Progenitor cell of endocrine pancreas (in vitro differentiated cells): ENCODE measurements at regions not wholly inside any gene's neighbourhood (a gene's known extent, or its start where the extent isn't known, plus 50 kb on each side); places are given as distances from the start of the nearest gene placed in this dataset.

Experiments
- DNase-seq: peaks from one replicate; pipeline ENCODE4 v3.0.0; 2021; ENCODE audit warnings: low spot score; ENCODE audit not compliant: unreplicated experiment
- H3K27ac Mint-ChIP-seq: 2 replicates; pipeline ENCODE4 v1.8.0; 2021; ENCODE audit warnings: mild to moderate bottlenecking, moderate library complexity, mixed read lengths
- H3K27me3 Mint-ChIP-seq: 2 replicates; pipeline ENCODE4 v1.8.0; 2021; ENCODE audit warnings: mixed read lengths
- H3K36me3 Mint-ChIP-seq: 2 replicates; pipeline ENCODE4 v1.8.0; 2022; ENCODE audit warnings: mixed read lengths; ENCODE audit not compliant: insufficient read depth
- H3K4me1 Mint-ChIP-seq: 2 replicates; pipeline ENCODE4 v1.8.0; 2021; ENCODE audit warnings: low read depth, mixed read lengths
- H3K4me3 Mint-ChIP-seq: 2 replicates; pipeline ENCODE4 v1.8.0; 2021; ENCODE audit warnings: low read depth, mild to moderate bottlenecking, moderate library complexity, mixed read lengths
- H3K9me3 Mint-ChIP-seq: 2 replicates; pipeline ENCODE4 v1.8.0; 2021; ENCODE audit warnings: low read depth, mixed read lengths
- TF ChIP-seq, protein P1 (sequence below): fragments of 200-600 bp; sonication (generic); IDR thresholded peaks from one replicate; pipeline ENCODE4 v1.5.0; 2021; ENCODE audit warnings: antibody characterized with exemption, mild to moderate bottlenecking; ENCODE audit not compliant: unreplicated experiment

DNA sequence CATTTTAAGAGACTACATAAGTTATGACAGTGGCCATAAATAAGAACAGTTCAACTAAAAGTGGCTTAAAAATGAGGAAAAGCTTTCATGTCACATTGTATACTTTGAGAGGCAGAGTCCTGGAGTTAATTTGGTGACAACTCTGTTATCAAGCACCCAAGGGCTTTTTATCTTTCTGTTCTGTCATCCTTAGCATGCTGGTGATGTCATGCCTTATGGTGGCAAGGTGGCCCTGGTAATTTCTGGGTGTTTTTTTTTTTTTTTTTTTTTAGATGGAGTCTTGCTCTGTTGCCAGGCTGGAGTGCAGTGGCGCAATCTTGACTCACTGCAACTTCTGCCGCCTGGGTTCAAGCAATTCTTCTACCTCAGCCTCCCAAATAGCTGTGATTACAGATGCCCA lies 158.8 kb downstream of the AASDHPPT start:
- Mint-ChIP-seq H3K36me3 (peaks cover 4% of the 10 kb centered on the region), H3K27ac (no peak overlapping the region), H3K4me3 (no peak overlapping the region), H3K27me3 (no peaks in the 10 kb centered on the region), H3K4me1 (peaks cover 9% of the 10 kb centered on the region), H3K9me3 (peaks cover 16% of the 10 kb centered on the region)
- TF ChIP-seq, protein P1, sequence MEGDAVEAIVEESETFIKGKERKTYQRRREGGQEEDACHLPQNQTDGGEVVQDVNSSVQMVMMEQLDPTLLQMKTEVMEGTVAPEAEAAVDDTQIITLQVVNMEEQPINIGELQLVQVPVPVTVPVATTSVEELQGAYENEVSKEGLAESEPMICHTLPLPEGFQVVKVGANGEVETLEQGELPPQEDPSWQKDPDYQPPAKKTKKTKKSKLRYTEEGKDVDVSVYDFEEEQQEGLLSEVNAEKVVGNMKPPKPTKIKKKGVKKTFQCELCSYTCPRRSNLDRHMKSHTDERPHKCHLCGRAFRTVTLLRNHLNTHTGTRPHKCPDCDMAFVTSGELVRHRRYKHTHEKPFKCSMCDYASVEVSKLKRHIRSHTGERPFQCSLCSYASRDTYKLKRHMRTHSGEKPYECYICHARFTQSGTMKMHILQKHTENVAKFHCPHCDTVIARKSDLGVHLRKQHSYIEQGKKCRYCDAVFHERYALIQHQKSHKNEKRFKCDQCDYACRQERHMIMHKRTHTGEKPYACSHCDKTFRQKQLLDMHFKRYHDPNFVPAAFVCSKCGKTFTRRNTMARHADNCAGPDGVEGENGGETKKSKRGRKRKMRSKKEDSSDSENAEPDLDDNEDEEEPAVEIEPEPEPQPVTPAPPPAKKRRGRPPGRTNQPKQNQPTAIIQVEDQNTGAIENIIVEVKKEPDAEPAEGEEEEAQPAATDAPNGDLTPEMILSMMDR = no peak
- no peak for DNase-seq

DNA sequence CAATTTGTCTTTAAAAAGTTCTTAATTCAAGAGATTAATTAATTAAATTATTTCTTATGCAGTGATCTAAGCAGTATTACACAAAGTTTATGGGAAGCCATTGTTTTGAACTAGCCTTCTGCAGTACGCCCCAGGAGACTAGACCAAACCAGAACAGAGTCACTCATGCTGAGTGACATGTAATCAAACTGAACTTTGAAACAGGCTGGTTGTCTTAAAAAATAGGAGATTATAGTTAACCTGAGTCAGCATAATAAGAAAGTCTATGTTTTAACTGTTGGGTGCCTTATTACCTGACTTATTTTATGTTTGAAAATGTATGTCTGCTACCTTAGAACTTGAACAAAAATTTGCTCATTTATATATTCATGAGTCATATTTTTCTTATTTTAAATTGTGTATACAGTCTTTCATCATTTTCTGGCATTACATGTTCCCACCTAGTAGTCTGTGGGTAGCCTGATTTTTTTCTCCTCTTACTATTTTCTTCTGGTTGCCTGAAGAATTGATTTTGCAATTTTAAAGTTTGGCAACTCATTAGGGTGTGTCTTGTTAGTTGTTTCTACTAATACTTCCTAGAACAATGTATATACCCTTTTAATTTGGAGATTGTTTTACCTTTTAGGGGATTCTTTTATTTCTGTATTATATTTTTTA lies 161.4 kb downstream of the AASDHPPT start:
- no peak for DNase-seq
- H3K27me3 Mint-ChIP-seq = no peaks in the 10 kb centered on the region
- peaks cover 7% of the 10 kb centered on the region for H3K9me3 Mint-ChIP-seq
- H3K4me1 Mint-ChIP-seq = peaks cover 9% of the 10 kb centered on the region
- TF ChIP-seq, protein P1 = no peak
- H3K27ac Mint-ChIP-seq = no peak overlapping the region
- peaks cover under 1% of the 10 kb centered on the region for H3K36me3 Mint-ChIP-seq
- H3K4me3 Mint-ChIP-seq = no peak overlapping the region

DNA sequence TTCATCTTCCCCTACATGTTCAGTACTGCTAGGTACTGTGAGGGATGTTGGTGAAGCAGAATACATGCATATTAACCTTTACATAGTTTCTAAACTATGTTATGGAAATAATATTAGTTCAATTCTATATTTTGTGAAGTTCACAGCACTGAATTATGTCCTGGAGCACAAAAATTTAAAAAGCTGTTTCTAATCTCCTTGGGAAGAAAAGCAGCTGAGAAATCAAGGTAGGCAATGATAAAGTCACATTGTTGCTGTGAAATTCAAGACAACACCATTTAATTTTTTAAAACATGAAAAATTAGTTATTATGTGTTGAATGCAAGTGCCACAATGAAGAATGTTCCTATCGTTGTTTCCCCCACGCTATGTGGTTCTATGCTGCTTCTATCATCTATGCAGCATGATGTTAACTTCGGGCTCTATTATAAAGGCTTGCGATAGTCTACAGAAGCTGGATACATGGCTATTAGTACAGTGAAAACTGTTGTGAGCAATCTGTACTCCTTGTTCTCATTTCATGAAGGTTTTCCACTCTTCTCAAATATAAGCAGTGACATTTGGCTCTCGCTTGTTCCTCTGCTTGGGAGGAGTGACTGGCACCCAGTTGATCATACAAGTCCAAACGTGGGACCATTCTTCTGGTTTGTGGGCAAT lies 164.3 kb downstream of the AASDHPPT start:
- TF ChIP-seq, protein P1 = no peak
- Mint-ChIP-seq H3K4me3 (no peak overlapping the region), H3K9me3 (peaks cover 26% of the 10 kb centered on the region), H3K36me3 (peaks cover 18% of the 10 kb centered on the region), H3K27me3 (no peaks in the 10 kb centered on the region), H3K4me1 (peaks cover 7% of the 10 kb centered on the region), H3K27ac (no peak overlapping the region)
- DNase-seq = no peak

DNA sequence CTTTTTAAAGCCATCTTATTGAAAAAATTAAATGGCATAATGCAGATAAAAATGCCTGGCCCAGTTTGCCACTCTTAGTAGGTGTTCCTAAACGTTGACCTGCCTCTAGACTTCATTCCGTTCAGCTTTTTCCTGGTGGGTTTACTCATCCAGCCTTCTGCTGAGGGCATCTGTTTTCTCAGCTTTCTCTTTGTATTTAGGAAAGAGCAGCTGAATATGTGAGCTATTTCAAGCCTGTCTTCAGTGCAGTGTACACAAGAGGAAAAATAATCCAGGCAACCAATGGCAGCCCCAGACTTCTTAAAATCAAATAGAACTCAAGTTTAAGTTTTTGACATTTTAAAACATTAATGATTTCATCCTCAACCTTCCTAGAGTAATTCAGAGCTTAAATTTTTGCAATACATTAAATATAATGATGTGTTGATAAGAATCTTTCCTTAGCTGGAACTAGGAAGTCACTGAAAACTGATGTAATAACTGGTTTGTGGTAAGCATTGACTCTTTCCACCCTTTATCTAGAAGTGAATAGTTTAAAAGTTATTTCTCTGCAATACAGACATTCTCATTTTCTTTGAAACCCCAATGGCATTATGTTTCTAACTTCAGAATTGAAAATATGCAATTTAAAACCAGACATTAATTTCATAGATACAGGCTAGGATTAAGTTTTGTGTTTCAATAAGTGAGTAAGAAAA lies 165.4 kb downstream of the AASDHPPT start:
- H3K9me3 Mint-ChIP-seq = peaks cover 28% of the 10 kb centered on the region
- TF ChIP-seq, protein P1 = no peak
- H3K27ac Mint-ChIP-seq = no peak overlapping the region
- H3K4me1 Mint-ChIP-seq = peaks cover 7% of the 10 kb centered on the region
- H3K36me3 Mint-ChIP-seq = peaks cover 21% of the 10 kb centered on the region
- no peak for DNase-seq
- H3K4me3 Mint-ChIP-seq = no peak overlapping the region
- no peaks in the 10 kb centered on the region for H3K27me3 Mint-ChIP-seq

DNA sequence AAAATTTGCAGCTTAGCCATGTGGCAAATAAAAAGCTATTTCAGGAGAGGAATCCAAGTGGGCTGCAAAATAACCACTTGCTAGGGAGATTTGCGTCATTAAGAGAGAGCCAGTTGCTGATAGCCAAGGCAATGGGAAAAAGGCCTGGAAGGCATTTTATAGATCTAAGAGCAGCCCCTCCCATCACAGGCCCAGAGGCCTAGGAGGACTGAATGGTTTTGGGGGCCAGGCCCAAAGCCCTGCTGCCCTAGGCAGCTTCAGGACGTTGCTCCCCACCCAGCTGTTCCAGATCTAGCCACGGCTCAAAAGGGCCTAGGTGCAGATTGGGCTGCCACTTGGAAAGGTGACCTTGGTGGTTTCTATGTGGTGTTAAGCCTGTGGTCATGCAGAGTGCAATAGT lies 169.0 kb downstream of the AASDHPPT start:
- Mint-ChIP-seq H3K9me3 (peaks cover 33% of the 10 kb centered on the region), H3K4me1 (peaks cover 8% of the 10 kb centered on the region), H3K36me3 (peaks cover 27% of the 10 kb centered on the region), H3K4me3 (no peak overlapping the region), H3K27ac (no peak overlapping the region), H3K27me3 (no peaks in the 10 kb centered on the region)
- DNase-seq = no peak
- TF ChIP-seq, protein P1 = no peak
